ENCODE measurements at regions not wholly inside any gene's neighbourhood (a gene's known extent, or its start where the extent isn't known, plus 50 kb on each side); places are given as distances from the start of the nearest gene placed in this dataset.

GRCh38 chr2:236916651-236917050 is 169.0 kb upstream of the COPS8 start (continued):
- TF ChIP-seq, protein P1, sequence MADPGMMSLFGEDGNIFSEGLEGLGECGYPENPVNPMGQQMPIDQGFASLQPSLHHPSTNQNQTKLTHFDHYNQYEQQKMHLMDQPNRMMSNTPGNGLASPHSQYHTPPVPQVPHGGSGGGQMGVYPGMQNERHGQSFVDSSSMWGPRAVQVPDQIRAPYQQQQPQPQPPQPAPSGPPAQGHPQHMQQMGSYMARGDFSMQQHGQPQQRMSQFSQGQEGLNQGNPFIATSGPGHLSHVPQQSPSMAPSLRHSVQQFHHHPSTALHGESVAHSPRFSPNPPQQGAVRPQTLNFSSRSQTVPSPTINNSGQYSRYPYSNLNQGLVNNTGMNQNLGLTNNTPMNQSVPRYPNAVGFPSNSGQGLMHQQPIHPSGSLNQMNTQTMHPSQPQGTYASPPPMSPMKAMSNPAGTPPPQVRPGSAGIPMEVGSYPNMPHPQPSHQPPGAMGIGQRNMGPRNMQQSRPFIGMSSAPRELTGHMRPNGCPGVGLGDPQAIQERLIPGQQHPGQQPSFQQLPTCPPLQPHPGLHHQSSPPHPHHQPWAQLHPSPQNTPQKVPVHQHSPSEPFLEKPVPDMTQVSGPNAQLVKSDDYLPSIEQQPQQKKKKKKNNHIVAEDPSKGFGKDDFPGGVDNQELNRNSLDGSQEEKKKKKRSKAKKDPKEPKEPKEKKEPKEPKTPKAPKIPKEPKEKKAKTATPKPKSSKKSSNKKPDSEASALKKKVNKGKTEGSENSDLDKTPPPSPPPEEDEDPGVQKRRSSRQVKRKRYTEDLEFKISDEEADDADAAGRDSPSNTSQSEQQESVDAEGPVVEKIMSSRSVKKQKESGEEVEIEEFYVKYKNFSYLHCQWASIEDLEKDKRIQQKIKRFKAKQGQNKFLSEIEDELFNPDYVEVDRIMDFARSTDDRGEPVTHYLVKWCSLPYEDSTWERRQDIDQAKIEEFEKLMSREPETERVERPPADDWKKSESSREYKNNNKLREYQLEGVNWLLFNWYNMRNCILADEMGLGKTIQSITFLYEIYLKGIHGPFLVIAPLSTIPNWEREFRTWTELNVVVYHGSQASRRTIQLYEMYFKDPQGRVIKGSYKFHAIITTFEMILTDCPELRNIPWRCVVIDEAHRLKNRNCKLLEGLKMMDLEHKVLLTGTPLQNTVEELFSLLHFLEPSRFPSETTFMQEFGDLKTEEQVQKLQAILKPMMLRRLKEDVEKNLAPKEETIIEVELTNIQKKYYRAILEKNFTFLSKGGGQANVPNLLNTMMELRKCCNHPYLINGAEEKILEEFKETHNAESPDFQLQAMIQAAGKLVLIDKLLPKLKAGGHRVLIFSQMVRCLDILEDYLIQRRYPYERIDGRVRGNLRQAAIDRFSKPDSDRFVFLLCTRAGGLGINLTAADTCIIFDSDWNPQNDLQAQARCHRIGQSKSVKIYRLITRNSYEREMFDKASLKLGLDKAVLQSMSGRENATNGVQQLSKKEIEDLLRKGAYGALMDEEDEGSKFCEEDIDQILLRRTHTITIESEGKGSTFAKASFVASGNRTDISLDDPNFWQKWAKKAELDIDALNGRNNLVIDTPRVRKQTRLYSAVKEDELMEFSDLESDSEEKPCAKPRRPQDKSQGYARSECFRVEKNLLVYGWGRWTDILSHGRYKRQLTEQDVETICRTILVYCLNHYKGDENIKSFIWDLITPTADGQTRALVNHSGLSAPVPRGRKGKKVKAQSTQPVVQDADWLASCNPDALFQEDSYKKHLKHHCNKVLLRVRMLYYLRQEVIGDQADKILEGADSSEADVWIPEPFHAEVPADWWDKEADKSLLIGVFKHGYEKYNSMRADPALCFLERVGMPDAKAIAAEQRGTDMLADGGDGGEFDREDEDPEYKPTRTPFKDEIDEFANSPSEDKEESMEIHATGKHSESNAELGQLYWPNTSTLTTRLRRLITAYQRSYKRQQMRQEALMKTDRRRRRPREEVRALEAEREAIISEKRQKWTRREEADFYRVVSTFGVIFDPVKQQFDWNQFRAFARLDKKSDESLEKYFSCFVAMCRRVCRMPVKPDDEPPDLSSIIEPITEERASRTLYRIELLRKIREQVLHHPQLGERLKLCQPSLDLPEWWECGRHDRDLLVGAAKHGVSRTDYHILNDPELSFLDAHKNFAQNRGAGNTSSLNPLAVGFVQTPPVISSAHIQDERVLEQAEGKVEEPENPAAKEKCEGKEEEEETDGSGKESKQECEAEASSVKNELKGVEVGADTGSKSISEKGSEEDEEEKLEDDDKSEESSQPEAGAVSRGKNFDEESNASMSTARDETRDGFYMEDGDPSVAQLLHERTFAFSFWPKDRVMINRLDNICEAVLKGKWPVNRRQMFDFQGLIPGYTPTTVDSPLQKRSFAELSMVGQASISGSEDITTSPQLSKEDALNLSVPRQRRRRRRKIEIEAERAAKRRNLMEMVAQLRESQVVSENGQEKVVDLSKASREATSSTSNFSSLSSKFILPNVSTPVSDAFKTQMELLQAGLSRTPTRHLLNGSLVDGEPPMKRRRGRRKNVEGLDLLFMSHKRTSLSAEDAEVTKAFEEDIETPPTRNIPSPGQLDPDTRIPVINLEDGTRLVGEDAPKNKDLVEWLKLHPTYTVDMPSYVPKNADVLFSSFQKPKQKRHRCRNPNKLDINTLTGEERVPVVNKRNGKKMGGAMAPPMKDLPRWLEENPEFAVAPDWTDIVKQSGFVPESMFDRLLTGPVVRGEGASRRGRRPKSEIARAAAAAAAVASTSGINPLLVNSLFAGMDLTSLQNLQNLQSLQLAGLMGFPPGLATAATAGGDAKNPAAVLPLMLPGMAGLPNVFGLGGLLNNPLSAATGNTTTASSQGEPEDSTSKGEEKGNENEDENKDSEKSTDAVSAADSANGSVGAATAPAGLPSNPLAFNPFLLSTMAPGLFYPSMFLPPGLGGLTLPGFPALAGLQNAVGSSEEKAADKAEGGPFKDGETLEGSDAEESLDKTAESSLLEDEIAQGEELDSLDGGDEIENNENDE (IDR thresholded peaks at IDR 0.05; ENCODE audit: insufficient replicate concordance, low read length), result no peak
- no peak for TF ChIP-seq TAF1 (IDR thresholded peaks at IDR 0.05; ENCODE audit: low read depth, low read length)
- TF ChIP-seq, protein P2, sequence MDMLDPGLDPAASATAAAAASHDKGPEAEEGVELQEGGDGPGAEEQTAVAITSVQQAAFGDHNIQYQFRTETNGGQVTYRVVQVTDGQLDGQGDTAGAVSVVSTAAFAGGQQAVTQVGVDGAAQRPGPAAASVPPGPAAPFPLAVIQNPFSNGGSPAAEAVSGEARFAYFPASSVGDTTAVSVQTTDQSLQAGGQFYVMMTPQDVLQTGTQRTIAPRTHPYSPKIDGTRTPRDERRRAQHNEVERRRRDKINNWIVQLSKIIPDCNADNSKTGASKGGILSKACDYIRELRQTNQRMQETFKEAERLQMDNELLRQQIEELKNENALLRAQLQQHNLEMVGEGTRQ (IDR thresholded peaks at IDR 0.05; ENCODE audit: low read length), result no peak

All from H1 (cell line).